Esophagus muscularis mucosa (tissue), 4 donors: ENCODE measurements at regions not wholly inside any gene's neighbourhood (a gene's known extent, or its start where the extent isn't known, plus 50 kb on each side); places are given as distances from the start of the nearest gene placed in this dataset.

Source experiments
- DNase-seq: peaks from one replicate; pipeline ENCODE4 v3.0.0-alpha.2; 2017; ENCODE audit errors: extremely low spot score
- H3K27ac ChIP-seq, 4 donors: fragments of 200-600 bp; sonication (generic); replicated peaks in 1 of 4; 1 replicate in 3 of 4; 2 replicates in 1 of 4; pipeline ENCODE4 v1.5.1; 2016 to 2019; ENCODE audit warnings: mild to moderate bottlenecking in 1 of 4
- H3K27me3 ChIP-seq, 4 donors: fragments of 200-600 bp; sonication (generic); one replicate each; pipeline versions ENCODE4 v1.5.1 to v1.6.0; 2016 to 2019
- H3K36me3 ChIP-seq, 4 donors: fragments of 200-600 bp; sonication (generic); one replicate each; pipeline ENCODE4 v1.5.1; 2016 to 2019
- H3K4me1 ChIP-seq, 4 donors: fragments of 200-600 bp; sonication (generic); one replicate each; pipeline ENCODE4 v1.5.1; 2016 to 2019
- H3K4me3 ChIP-seq, 4 donors: fragments of 200-600 bp; sonication (generic); 1 replicate in 2 of 4; 2 replicates in 2 of 4; pipeline ENCODE4 v1.5.1; 2016 to 2019; ENCODE audit warnings: mild to moderate bottlenecking in 4 of 4, moderate library complexity in 1 of 4
- H3K9me3 ChIP-seq, 4 donors: fragments of 200-600 bp; sonication (generic); 1 replicate in 3 of 4; 2 replicates in 1 of 4; pipeline ENCODE4 v1.5.1; 2016 to 2019
- CTCF ChIP-seq, 3 experiments: fragments of 200-600 bp in 2 of 3; fragments of 450-650 bp in 1 of 3; sonication (generic) in 2 of 3; IDR thresholded peaks; one replicate each; pipeline ENCODE4 v1.5.1; 2017 to 2019; ENCODE audit warnings: antibody characterized with exemption in 3 of 3, mild to moderate bottlenecking in 2 of 3, moderate library complexity in 1 of 3
- EP300 ChIP-seq: sonication (generic); formaldehyde crosslinking; IDR thresholded peaks from one replicate; pipeline ENCODE4 v1.6.1; 2017; ENCODE audit warnings: antibody characterized with exemption
- POLR2A ChIP-seq: fragments of 450-650 bp; IDR thresholded peaks from one replicate; pipeline ENCODE4 v1.6.1; 2017; ENCODE audit warnings: antibody characterized with exemption, moderate library complexity, mild to moderate bottlenecking, low read depth
- POLR2AphosphoS5 ChIP-seq, 2 donors: sonication (generic); formaldehyde crosslinking; IDR thresholded peaks; one replicate each; pipeline ENCODE4 v1.6.1; 2017; ENCODE audit warnings: antibody characterized with exemption in 2 of 2
- WGBS: methylation state at CpG from one replicate; pipeline ENCODE4 v1.1.5; 2018; 5-methylcytosine and 5-hydroxymethylcytosine counted together
- intact Hi-C: fragments of 100-400 bp; cut with DNase I; formaldehyde crosslinking; loops from one replicate; pipeline ENCODE4 v1.15.1; 2023

GRCh38 chr2:220194630-220195584 lies 567.5 kb downstream of the SLC4A3 start:
- intact Hi-C loops: no loop called here
- H3K27ac ChIP-seq: no peak overlapping the region
- DNase-seq: no peak

GRCh38 chr2:220198896-220199295 lies 571.5 kb downstream of the SLC4A3 start:
- H3K4me1 ChIP-seq: no peaks in the 10 kb centered on the region
- no peak overlapping the region for H3K4me3 ChIP-seq
- H3K27ac ChIP-seq: no peak overlapping the region
- peaks cover 0 to 5% (median 0%) of the 10 kb centered on the region in 4 donors for H3K27me3 ChIP-seq
- 68% methylated on average over 7 of the region's 7 CpGs for WGBS
- TF ChIP-seq POLR2A: no peak
- no peak for TF ChIP-seq EP300
- TF ChIP-seq POLR2AphosphoS5 (IDR thresholded peaks at IDR 0.05): no peak
- no peak for TF ChIP-seq CTCF (IDR thresholded peaks at IDR 0.05)
- intact Hi-C loops: no loop called here
- no peaks in the 10 kb centered on the region for H3K9me3 ChIP-seq
- H3K36me3 ChIP-seq: no peaks in the 10 kb centered on the region
- no peak for DNase-seq

More at GRCh38 chr2:220194630-220195584, 567.5 kb downstream of the SLC4A3 start:
- WGBS: 86% methylated on average over 10 of the region's 10 CpGs
- no peaks in the 10 kb centered on the region for H3K9me3 ChIP-seq
- H3K4me1 ChIP-seq: no peaks in the 10 kb centered on the region
- no peaks in the 10 kb centered on the region for H3K27me3 ChIP-seq
- no peak overlapping the region for H3K4me3 ChIP-seq
- TF ChIP-seq POLR2A (no peak), EP300 (no peak), POLR2AphosphoS5 (IDR thresholded peaks at IDR 0.05) (no peak), CTCF (IDR thresholded peaks at IDR 0.05) (no peak)
- no peaks in the 10 kb centered on the region for H3K36me3 ChIP-seq

- H3K9me3 ChIP-seq: no peaks in the 10 kb centered on the region
- no peaks in the 10 kb centered on the region for H3K36me3 ChIP-seq
- intact Hi-C loops: no loop called here
- TF ChIP-seq POLR2AphosphoS5 (IDR thresholded peaks at IDR 0.05) (no peak), EP300 (no peak), CTCF (IDR thresholded peaks at IDR 0.05) (no peak), POLR2A (no peak)
- H3K27ac ChIP-seq: no peak overlapping the region
- no peak for DNase-seq
- no peaks in the 10 kb centered on the region for H3K4me1 ChIP-seq
- H3K27me3 ChIP-seq: peaks cover 0 to 5% (median 0%) of the 10 kb centered on the region in 4 donors
- H3K4me3 ChIP-seq: no peak overlapping the region
Observed at GRCh38 chr2:220202066-220202465, 574.6 kb downstream of the SLC4A3 start.

- no peaks in the 10 kb centered on the region for H3K27me3 ChIP-seq
- intact Hi-C loops: no loop called here
- H3K27ac ChIP-seq: no peak overlapping the region
- 51% methylated on average over 1 of the region's 1 CpG for WGBS
- H3K4me1 ChIP-seq: no peaks in the 10 kb centered on the region
- H3K4me3 ChIP-seq: no peak overlapping the region
- TF ChIP-seq EP300: no peak
- TF ChIP-seq POLR2A: no peak
- no peak for TF ChIP-seq CTCF (IDR thresholded peaks at IDR 0.05)
- no peak for TF ChIP-seq POLR2AphosphoS5 (IDR thresholded peaks at IDR 0.05)
- H3K36me3 ChIP-seq: no peaks in the 10 kb centered on the region
- DNase-seq: no peak
- H3K9me3 ChIP-seq: no peaks in the 10 kb centered on the region
Observed at GRCh38 chr2:220209093-220209492, 581.7 kb downstream of the SLC4A3 start.
